ENCODE measurements at regions not wholly inside any gene's neighbourhood (a gene's known extent, or its start where the extent isn't known, plus 50 kb on each side); places are given as distances from the start of the nearest gene placed in this dataset.

GRCh38 chr9:109861499-109861898, 81.5 kb downstream of the PALM2AKAP2 start:
- no TSS peak for BruUV-seq (replicated peaks)
- no peaks in the 10 kb centered on the region for H3K36me3 ChIP-seq (ENCODE audit: control insufficient read depth in 2 of 2, extremely low read depth in 1 of 2, insufficient read depth in 2 of 2, low read length in 2 of 2)
- no peaks in the 10 kb centered on the region for H3K4me1 ChIP-seq (ENCODE audit: control insufficient read depth, extremely low read depth, insufficient read depth, low read length)
- ChIA-PET POLR2A (no interaction called here), CTCF (interaction anchor here (0.9 kb wide), 1 partner anchor 322 kb away, joined by 3 read pairs; no protein-coding TSS in a partner anchor)
- H3K27ac ChIP-seq (ENCODE audit: insufficient read depth, low read depth, low read length): no peak overlapping the region
- H4K20me1 ChIP-seq (replicated peaks; ENCODE audit: control insufficient read depth, extremely low read depth, insufficient read depth, low read length): no peaks in the 10 kb centered on the region
- dilution Hi-C loops (cut with MboI; ENCODE audit: extremely low pct_ligation_motif_present, low sequenced_read_pairs) (no loop called here), intact Hi-C loops (cut with micrococcal nuclease) (no loop called here)
- no peak overlapping the region for H3K9ac ChIP-seq (replicated peaks; ENCODE audit: extremely low read depth, insufficient read depth, low read length)
- no peak overlapping the region for H3K4me2 ChIP-seq (ENCODE audit: insufficient read depth, low read length)
- no peaks in the 10 kb centered on the region for H3K9me1 ChIP-seq (replicated peaks; ENCODE audit: control insufficient read depth, extremely low read depth, insufficient read depth, low read length)
- H3K9me3 ChIP-seq (replicated peaks; ENCODE audit: control insufficient read depth, insufficient read depth, low read length): no peaks in the 10 kb centered on the region
- H2AFZ ChIP-seq (ENCODE audit: low read depth, low read length): no peak overlapping the region
- no peak for TF ChIP-seq EZH2 (IDR thresholded peaks at IDR 0.05; ENCODE audit: borderline replicate concordance, low read depth, low read length, severe bottlenecking)
- TF ChIP-seq MYC (IDR thresholded peaks at IDR 0.05; ENCODE audit: low read depth, low read length): no peak
- TF ChIP-seq POLR2A (IDR thresholded peaks at IDR 0.05; ENCODE audit: low read depth, low read length): no peak
- TF ChIP-seq MAX (IDR thresholded peaks at IDR 0.05; ENCODE audit: insufficient read depth, insufficient read length): no peak
- peaks cover 16 to 20% of the 10 kb centered on the region in 2 experiments for H3K27me3 ChIP-seq (ENCODE audit: control insufficient read depth in 2 of 2, insufficient read depth in 2 of 2, low read length in 2 of 2)
- H3K4me3 ChIP-seq (replicated peaks in 1 of 3; ENCODE audit: insufficient read depth in 1 of 3, low read depth in 1 of 3, low read length in 3 of 3): no peak overlapping the region
- DNase-seq (ENCODE audit: low read depth, low spot score) (no peak), FAIRE-seq (no peak)
- H3K79me2 ChIP-seq (ENCODE audit: control insufficient read depth, insufficient read depth, low read length): no peaks in the 10 kb centered on the region

- no peak overlapping the region for H3K4me3 ChIP-seq (replicated peaks in 1 of 3; ENCODE audit: insufficient read depth in 1 of 3, low read depth in 1 of 3, low read length in 3 of 3)
- no peak overlapping the region for H3K27ac ChIP-seq (ENCODE audit: insufficient read depth, low read depth, low read length)
- dilution Hi-C loops (cut with MboI; ENCODE audit: extremely low pct_ligation_motif_present, low sequenced_read_pairs) (no loop called here), intact Hi-C loops (cut with micrococcal nuclease) (no loop called here)
- TF ChIP-seq MYC (IDR thresholded peaks at IDR 0.05; ENCODE audit: low read depth, low read length): no peak
- TF ChIP-seq EZH2 (IDR thresholded peaks at IDR 0.05; ENCODE audit: borderline replicate concordance, low read depth, low read length, severe bottlenecking): no peak
- no peak for TF ChIP-seq FOS (IDR thresholded peaks at IDR 0.05; ENCODE audit: borderline replicate concordance, insufficient read depth, low read length)
- no peak for TF ChIP-seq POLR2AphosphoS5 (IDR thresholded peaks at IDR 0.05; ENCODE audit: insufficient read depth, low read depth, low read length)
- TF ChIP-seq GATA2 (IDR thresholded peaks at IDR 0.05; ENCODE audit: insufficient read depth, insufficient read length, low read depth, low read length): no peak
- no peak for TF ChIP-seq MAX (IDR thresholded peaks at IDR 0.05; ENCODE audit: insufficient read depth, insufficient read length)
- no peak for TF ChIP-seq POLR2A (IDR thresholded peaks at IDR 0.05; ENCODE audit: low read depth, low read length)
- no peak for TF ChIP-seq JUN (IDR thresholded peaks at IDR 0.05; ENCODE audit: borderline replicate concordance, insufficient read depth, insufficient read length, low read depth)
- no peak for TF ChIP-seq CTCF (IDR thresholded peaks at IDR 0.05; ENCODE audit: extremely low read depth in 1 of 2, insufficient read depth in 1 of 2, low read depth in 1 of 2, low read length in 2 of 2)
- no peaks in the 10 kb centered on the region for H3K9me3 ChIP-seq (replicated peaks; ENCODE audit: control insufficient read depth, insufficient read depth, low read length)
- POLR2A ChIA-PET: no interaction called here
- BruUV-seq (replicated peaks): no TSS peak
- H4K20me1 ChIP-seq (replicated peaks; ENCODE audit: control insufficient read depth, extremely low read depth, insufficient read depth, low read length): no peaks in the 10 kb centered on the region
- CTCF ChIA-PET: interaction anchor here (0.9 kb wide), 1 partner anchor 321 kb away, joined by 3 read pairs; no protein-coding TSS in a partner anchor
- no peaks in the 10 kb centered on the region for H3K36me3 ChIP-seq (ENCODE audit: control insufficient read depth in 2 of 2, extremely low read depth in 1 of 2, insufficient read depth in 2 of 2, low read length in 2 of 2)
- FAIRE-seq (no peak), DNase-seq (ENCODE audit: low read depth, low spot score) (no peak)
- H3K9me1 ChIP-seq (replicated peaks; ENCODE audit: control insufficient read depth, extremely low read depth, insufficient read depth, low read length): no peaks in the 10 kb centered on the region
- H3K4me2 ChIP-seq (ENCODE audit: insufficient read depth, low read length): no peak overlapping the region
- no peaks in the 10 kb centered on the region for H3K79me2 ChIP-seq (ENCODE audit: control insufficient read depth, insufficient read depth, low read length)
- no peak overlapping the region for H2AFZ ChIP-seq (ENCODE audit: low read depth, low read length)
- no peaks in the 10 kb centered on the region for H3K4me1 ChIP-seq (ENCODE audit: control insufficient read depth, extremely low read depth, insufficient read depth, low read length)
- H3K27me3 ChIP-seq (ENCODE audit: control insufficient read depth in 2 of 2, insufficient read depth in 2 of 2, low read length in 2 of 2): peaks cover 17 to 20% of the 10 kb centered on the region in 2 experiments
- no peak overlapping the region for H3K9ac ChIP-seq (replicated peaks; ENCODE audit: extremely low read depth, insufficient read depth, low read length)
Measured at GRCh38 chr9:109861918-109862317, 81.9 kb downstream of the PALM2AKAP2 start.

All from endothelial cell of umbilical vein (primary cell).